GM12891 (cell line): ENCODE measurements at regions not wholly inside any gene's neighbourhood (a gene's known extent, or its start where the extent isn't known, plus 50 kb on each side); places are given as distances from the start of the nearest gene placed in this dataset.

Experiments used
- DNase-seq: peaks from one replicate; pipeline ENCODE4 v3.0.0; 2011; ENCODE audit warnings: low spot score; ENCODE audit not compliant: insufficient read length
- FAIRE-seq: peaks from 2 replicates; lab custom pipeline; 2011; peaks lifted over from hg19 to GRCh38; lab: Jason Lieb, UNC
- PAX5 ChIP-seq: IDR thresholded peaks from 2 replicates; pipeline ENCODE4 v1.6.1; 2011; ENCODE audit warnings: low read length, moderate library complexity, mild to moderate bottlenecking; ENCODE audit not compliant: insufficient read depth, severe bottlenecking
- POLR2A ChIP-seq: IDR thresholded peaks from 2 replicates; pipeline ENCODE4 v1.6.1; 2011; ENCODE audit warnings: low read depth, low read length, control low read depth
- POLR2AphosphoS5 ChIP-seq: IDR thresholded peaks from 2 replicates; pipeline ENCODE4 v1.6.1; 2011; ENCODE audit warnings: low read depth, low read length, control low read depth
- POU2F2 ChIP-seq: IDR thresholded peaks from 2 replicates; pipeline ENCODE4 v1.6.1; 2011; ENCODE audit warnings: low read depth, mild to moderate bottlenecking, control low read depth, low read length, moderate library complexity
- SPI1 ChIP-seq: IDR thresholded peaks from 2 replicates; pipeline ENCODE4 v1.6.1; 2011; ENCODE audit warnings: low read depth, low read length, control low read depth
- TAF1 ChIP-seq: IDR thresholded peaks from 2 replicates; pipeline ENCODE4 v1.6.1; 2011; ENCODE audit warnings: low read depth, low read length, control low read depth

DNA sequence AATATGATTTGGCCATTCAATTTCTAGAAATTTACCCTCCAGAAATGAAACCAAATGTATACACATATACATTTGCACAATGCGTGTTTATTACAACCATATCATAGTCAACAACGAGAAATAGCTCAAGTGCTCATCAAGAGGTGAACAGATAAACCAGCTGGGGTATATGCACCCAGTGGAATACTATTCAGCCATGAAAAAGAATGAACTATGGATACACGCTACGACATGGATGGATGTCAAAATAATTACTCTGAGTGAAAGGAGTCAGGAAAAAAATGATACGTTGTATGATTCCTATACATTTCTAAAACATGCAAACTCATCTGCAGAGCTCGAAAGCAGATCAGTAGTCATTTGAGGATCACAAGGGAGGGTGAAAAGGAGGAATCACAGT, 441.5 kb upstream of the ADAMTS16 start:
- no peak for DNase-seq
- FAIRE-seq = no peak
- TF ChIP-seq PAX5 = no peak
- no peak for TF ChIP-seq SPI1
- TF ChIP-seq POLR2A = no peak
- TF ChIP-seq POLR2AphosphoS5 = no peak
- TF ChIP-seq TAF1 = no peak
- TF ChIP-seq POU2F2 = no peak

DNA sequence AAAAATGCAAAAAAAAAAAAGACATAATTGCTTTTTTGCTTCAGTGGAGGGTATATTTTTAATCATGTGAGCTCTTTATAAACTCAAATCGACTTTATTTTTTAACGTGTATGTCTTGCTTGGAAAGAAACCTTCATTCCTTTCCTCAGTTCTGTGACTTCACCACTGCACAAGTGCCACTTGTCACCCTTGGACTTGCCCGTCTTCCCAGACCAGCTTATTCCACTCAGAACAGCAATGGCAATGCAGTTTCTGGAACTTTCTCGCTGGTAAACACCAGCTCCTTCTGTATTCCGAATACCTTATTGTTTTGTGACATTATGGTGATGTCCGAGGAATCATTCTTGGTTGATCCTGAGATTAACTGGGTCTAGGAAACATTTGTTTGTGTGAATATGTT, 440.5 kb upstream of the ADAMTS16 start:
- DNase-seq (no peak), FAIRE-seq (no peak)
- no peak for TF ChIP-seq TAF1
- no peak for TF ChIP-seq POU2F2
- no peak for TF ChIP-seq SPI1
- TF ChIP-seq PAX5 = no peak
- TF ChIP-seq POLR2A = no peak
- TF ChIP-seq POLR2AphosphoS5 = no peak

DNA sequence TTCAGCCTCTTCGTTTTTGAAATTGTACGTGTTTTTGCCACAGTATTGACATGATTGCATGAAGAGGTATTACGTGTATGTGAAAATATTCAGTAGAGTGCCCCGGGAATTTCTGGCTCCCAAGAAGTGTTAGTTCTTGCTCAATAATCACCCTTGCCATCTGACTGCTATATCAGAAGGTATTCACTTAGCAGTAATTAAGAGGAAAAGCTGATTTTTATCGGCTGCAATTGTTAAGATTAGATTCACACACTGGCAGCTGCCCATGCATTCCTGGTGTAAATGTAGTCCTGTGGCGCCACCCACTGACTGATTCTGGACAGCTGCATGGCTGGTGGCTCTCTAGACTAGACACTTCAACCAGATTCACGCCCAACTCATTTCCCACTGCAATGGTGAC, 440.1 kb upstream of the ADAMTS16 start:
- no peak for FAIRE-seq
- TF ChIP-seq POLR2AphosphoS5 = no peak
- TF ChIP-seq PAX5 = no peak
- no peak for DNase-seq

DNA sequence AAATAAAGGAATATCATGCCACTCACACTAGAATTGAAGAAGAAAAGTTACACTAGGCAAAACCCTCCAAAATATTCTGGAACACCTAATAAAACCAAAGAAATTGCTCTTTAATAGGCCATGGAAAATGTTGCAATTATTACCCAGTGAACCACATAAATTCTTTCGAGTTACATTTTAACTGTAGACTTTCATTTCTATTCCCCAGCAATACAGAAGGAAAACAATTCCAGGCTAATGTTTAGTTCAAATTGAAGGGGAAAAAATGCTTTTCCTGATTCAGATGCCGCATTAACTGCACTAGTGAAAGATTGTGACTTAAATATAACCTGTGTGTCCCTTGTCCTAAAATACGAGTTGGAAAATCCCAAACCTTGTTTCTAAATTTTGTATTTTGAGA, 439.3 kb upstream of the ADAMTS16 start:
- FAIRE-seq (no peak), DNase-seq (no peak)
- TF ChIP-seq POLR2A (no peak), SPI1 (no peak), TAF1 (no peak), POU2F2 (no peak), PAX5 (no peak), POLR2AphosphoS5 (no peak)

DNA sequence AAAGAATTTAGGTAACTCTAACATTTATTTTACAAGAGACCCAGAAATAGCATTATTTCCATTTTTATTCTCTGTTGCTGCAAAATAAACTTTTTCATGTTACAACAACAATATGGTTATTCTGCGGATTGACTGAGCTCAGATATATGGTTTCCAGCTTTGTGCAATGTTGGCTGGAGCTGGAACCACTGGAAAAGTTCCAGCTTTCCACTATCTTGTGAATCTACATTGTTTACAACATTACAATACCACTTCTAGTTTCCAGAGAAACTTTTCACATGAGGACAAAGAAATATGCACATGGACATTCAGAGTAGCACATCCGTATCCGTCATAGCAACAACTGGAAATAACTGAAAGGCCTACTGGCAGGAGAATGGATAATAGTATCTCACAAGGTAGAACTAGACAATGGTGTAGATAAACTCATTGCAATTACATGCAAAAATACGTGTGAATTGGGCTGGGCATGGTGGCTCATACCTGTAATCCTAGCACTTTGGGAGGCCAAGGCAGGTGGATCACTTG, 436.1 kb upstream of the ADAMTS16 start:
- FAIRE-seq = no peak
- TF ChIP-seq POLR2AphosphoS5 (no peak), POLR2A (no peak), SPI1 (no peak), PAX5 (no peak), TAF1 (no peak), POU2F2 (no peak)

DNA sequence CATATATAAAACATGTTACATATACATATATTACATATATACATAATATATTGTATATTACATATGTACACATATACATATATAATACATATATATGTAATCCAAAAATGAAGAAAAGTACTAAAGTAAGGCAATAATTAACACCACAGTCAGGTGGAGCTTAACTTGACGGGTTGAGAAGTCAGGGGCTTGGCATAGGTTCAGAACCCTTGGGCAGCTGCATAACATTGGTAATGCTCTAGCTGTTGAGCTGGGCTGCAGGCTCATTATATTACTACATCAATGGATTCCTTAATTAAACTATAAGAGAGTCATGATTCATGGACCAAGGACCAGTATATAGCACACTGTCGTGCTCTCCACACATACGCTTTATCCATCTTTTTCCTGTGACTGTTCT, 435.2 kb upstream of the ADAMTS16 start:
- no peak for FAIRE-seq
- TF ChIP-seq PAX5 = no peak
- TF ChIP-seq SPI1 = no peak
- no peak for TF ChIP-seq POLR2A
- TF ChIP-seq TAF1 = no peak
- no peak for TF ChIP-seq POLR2AphosphoS5
- no peak for TF ChIP-seq POU2F2
- DNase-seq = no peak

More for the DNA sequence above, 436.1 kb upstream of the ADAMTS16 start:
- DNase-seq = no peak

DNA sequence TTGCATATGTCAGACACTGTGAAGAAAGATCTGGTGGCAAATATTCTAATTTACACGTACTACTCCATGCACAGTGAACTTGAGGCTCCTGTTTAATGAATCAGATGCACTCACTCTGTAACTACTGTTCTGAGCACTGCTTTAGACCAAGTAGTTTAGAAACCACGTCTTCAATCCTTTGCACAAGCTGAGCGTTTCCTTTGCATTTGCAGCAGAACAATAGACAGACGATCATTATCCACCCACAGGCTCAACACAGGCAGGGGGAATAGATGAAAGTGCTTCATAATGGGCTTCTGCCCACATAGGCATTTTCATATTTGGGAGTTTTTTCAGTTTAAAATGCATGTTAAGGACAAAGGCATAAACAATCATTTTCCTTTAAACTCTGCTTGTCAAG, 423.3 kb upstream of the ADAMTS16 start:
- no peak for FAIRE-seq
- TF ChIP-seq PAX5 (no peak), POLR2A (no peak), SPI1 (no peak), POLR2AphosphoS5 (no peak), POU2F2 (no peak), TAF1 (no peak)

DNA sequence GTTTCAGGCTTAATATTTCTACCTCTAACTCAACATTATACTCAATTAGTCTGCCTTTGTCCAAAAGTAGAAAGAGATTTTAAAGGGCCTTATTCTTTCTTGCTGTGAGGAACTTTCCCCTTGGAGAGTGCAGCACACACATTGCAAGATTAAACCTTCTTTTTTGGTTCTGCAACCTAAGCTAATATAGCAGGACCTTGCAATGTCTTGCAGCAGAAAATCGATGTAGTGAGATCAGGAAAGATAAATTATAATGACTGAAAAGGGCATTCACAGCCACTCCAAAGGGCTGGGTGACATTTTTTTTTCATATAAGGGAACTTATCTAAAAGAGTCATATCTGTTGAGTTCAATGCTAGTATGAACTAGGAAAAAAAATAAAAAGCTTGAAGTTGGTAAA, 422.7 kb upstream of the ADAMTS16 start:
- TF ChIP-seq PAX5 (no peak), POU2F2 (no peak), TAF1 (no peak), SPI1 (no peak), POLR2A (no peak), POLR2AphosphoS5 (no peak)
- FAIRE-seq = no peak
- no peak for DNase-seq

More for the DNA sequence above, 423.3 kb upstream of the ADAMTS16 start:
- no peak for DNase-seq

DNA sequence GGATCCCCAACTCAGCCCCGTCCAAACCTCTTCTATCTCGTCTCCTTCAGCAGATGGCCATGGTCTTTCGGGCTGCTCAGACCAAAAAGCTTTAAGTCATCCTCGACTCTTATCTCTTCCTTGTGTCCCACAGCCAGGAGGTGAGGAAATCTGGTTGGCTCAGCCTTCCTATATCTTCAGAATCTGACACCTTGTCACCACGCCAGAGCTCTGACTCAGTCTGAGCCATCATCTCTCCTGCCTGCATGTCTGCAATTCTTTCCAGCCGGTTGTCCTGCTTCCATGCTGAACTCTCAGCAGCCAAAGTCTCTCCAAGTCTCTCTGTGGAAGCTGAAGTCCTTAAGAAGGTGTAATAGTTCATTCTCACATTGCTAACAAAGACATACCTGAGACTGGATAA, 419.3 kb upstream of the ADAMTS16 start:
- DNase-seq (no peak), FAIRE-seq (no peak)
- TF ChIP-seq POU2F2 = no peak
- TF ChIP-seq POLR2AphosphoS5 = no peak
- TF ChIP-seq POLR2A = no peak
- no peak for TF ChIP-seq TAF1
- no peak for TF ChIP-seq PAX5
- TF ChIP-seq SPI1 = no peak

DNA sequence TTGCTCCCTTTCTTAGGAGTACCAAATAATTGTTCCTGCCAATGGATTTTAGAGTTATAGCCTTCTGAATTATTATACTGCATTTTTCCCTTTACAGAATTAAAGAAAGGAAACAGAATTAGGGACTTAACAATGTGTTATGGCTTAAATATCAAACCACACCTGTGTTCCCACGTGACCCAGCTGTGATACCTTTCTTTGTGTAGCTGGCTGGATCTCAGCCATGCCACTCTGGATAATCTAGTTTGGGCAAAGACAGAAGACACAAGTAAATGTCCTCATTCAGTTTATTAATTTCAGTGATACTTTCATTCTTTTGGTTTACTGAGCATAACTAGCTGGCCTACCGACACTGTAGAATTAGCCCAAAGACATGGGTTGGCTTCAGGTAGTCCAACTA, 417.2 kb upstream of the ADAMTS16 start:
- TF ChIP-seq POU2F2 (no peak), PAX5 (no peak), POLR2A (no peak), SPI1 (no peak), TAF1 (no peak), POLR2AphosphoS5 (no peak)
- DNase-seq (no peak), FAIRE-seq (no peak)
